ENCODE measurements at regions not wholly inside any gene's neighbourhood (a gene's known extent, or its start where the extent isn't known, plus 50 kb on each side); places are given as distances from the start of the nearest gene placed in this dataset.

DNA sequence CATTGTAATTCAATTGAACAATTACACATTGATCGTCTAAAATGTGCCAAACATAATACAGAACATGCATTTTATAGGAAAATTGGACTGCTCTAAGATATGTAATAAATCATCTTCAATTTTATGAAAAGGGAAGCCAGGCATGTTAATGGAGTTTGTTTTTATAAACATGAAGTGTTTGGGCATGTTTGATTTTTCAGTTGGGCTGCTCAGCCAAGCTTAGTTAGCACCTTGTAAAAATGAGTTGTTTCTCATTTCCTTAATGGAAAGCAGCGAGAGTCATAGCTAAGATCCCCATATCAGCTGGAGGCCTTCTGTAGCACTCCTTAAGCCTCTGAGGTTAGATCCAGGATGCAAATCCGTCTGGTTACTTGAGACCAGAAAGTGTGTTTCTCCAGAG, 422.3 kb downstream of the SPRY2 start:
- TF ChIP-seq EZH2 (IDR thresholded peaks at IDR 0.05) (no peak), CTCF (IDR thresholded peaks at IDR 0.05 in 2 of 3, conservative IDR thresholded peaks at IDR 0.05 in 1 of 3; ENCODE audit: borderline replicate concordance in 1 of 3, insufficient read depth in 1 of 3, low read depth in 2 of 3, low read length in 2 of 3) (no peak), CEBPB (IDR thresholded peaks at IDR 0.05; ENCODE audit: low read depth) (no peak), POLR2A (IDR thresholded peaks at IDR 0.05; ENCODE audit: borderline replicate concordance, extremely low read depth, insufficient read depth, insufficient read length) (no peak), SP1 (IDR thresholded peaks at IDR 0.05; ENCODE audit: low read depth) (no peak), ZFX (IDR thresholded peaks at IDR 0.05) (no peak), POLR2AphosphoS5 (IDR thresholded peaks at IDR 0.05; ENCODE audit: low read depth, low read length) (no peak), SIN3A (IDR thresholded peaks at IDR 0.05; ENCODE audit: low read depth) (no peak)
- TF ChIP-seq, protein P1, sequence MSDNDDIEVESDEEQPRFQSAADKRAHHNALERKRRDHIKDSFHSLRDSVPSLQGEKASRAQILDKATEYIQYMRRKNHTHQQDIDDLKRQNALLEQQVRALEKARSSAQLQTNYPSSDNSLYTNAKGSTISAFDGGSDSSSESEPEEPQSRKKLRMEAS (IDR thresholded peaks at IDR 0.05): no peak
- TF ChIP-seq, protein P2, sequence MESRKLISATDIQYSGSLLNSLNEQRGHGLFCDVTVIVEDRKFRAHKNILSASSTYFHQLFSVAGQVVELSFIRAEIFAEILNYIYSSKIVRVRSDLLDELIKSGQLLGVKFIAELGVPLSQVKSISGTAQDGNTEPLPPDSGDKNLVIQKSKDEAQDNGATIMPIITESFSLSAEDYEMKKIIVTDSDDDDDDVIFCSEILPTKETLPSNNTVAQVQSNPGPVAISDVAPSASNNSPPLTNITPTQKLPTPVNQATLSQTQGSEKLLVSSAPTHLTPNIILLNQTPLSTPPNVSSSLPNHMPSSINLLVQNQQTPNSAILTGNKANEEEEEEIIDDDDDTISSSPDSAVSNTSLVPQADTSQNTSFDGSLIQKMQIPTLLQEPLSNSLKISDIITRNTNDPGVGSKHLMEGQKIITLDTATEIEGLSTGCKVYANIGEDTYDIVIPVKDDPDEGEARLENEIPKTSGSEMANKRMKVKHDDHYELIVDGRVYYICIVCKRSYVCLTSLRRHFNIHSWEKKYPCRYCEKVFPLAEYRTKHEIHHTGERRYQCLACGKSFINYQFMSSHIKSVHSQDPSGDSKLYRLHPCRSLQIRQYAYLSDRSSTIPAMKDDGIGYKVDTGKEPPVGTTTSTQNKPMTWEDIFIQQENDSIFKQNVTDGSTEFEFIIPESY (IDR thresholded peaks at IDR 0.05; ENCODE audit: extremely low read depth, insufficient replicate concordance, low read length): no peak
